ENCODE measurements at regions not wholly inside any gene's neighbourhood (a gene's known extent, or its start where the extent isn't known, plus 50 kb on each side); places are given as distances from the start of the nearest gene placed in this dataset.
"Not testable (repeated sequence)": the region's sequence is repeated elsewhere in the genome, so short reads cannot be mapped to it uniquely, and the experiment has no call there.

DNA sequence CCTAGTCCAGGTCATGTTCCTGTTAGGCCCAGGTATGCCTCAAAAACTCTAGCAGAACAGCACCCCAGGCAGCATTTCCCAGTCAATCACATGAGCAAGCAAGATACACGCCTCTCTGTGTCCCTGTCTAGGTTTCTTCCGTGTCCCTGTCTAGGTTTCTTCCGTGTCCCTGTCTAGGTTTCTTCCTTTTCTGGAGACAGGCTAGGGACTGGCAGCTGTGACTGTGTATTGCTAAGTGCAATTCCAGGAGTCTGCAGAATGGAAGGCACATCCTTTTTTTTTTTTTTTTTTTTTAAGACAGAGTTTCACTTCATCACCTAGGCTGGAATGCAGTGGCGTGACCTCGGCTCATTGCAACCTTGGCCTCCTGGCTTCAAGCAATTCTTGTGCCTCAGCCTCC, 77.6 kb downstream of the SETD4 start:
- Histone ChIP-seq H3K4me1 (ENCODE audit: low read length) (no peaks in the 10 kb centered on the region), H3K79me2 (ENCODE audit: low read length) (no peaks in the 10 kb centered on the region), H3K27me3 (ENCODE audit: low read length) (no peaks in the 10 kb centered on the region), H3K36me3 (ENCODE audit: insufficient read depth, low read length) (no peaks in the 10 kb centered on the region), H3K9ac (ENCODE audit: low read length) (no peak overlapping the region), H3K9me3 (ENCODE audit: low read length) (no peaks in the 10 kb centered on the region), H2AFZ (ENCODE audit: low read length) (no peak overlapping the region), H3K9me2 (replicated peaks; ENCODE audit: insufficient read depth, low read length) (no peaks in the 10 kb centered on the region), H3K4me2 (ENCODE audit: low read depth, low read length, poor library complexity, severe bottlenecking) (no peak overlapping the region), H4K20me1 (ENCODE audit: insufficient read depth, low read depth, low read length) (no peaks in the 10 kb centered on the region), H3K27ac (ENCODE audit: low read length) (no peak overlapping the region), H3K4me3 (ENCODE audit: low read length) (no peak overlapping the region)
- DNase-seq = no peak

DNA sequence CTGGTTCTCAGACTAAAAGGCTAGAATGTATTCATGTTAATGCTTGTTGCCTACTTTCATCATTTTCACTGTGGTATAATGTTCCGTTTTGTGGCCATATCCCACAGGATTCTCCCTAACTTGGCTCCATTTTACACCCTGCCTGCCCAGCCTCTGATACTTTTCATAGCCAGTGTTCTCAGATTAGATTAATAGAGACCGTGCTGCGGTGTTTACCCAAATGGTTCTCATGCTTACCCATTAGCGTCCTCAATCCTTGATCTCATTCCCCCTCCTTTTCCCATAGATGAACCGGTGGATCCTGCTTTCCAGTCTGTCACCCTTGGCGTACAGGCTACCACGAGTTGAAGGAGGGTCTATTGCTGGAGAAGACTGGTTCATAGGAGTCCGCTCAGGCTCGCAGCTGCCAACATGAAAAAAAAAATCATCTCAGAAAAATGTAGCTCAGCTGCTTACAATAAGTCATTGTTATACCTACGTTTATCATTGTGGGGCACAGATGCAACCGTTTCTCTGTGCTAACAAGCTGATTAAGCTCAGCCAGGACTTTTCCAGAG, 78.7 kb downstream of the SETD4 start:
- H3K9me3 ChIP-seq (ENCODE audit: low read length) = no peaks in the 10 kb centered on the region
- no peak for DNase-seq

DNA sequence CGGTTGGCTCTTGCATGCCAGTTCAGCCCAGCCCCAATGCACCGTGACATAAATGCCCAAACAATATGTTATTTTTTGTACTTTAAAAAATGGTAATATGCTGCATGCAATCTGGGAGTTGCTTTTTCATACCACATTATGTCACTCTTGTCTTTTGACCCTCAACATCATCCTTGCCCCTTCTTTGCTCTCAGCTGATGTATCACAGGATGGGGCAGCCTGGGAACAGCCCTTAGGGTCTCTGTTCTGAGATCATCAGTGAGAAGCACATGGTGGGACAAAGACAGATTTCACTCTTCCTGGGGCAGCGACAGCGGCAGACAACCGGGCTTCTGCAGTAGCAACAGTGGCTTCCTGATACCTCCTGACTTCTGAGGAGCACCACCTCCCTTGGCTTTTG, 79.5 kb downstream of the SETD4 start:
- Histone ChIP-seq H3K79me2 (ENCODE audit: low read length) (no peaks in the 10 kb centered on the region), H3K4me1 (ENCODE audit: low read length) (no peaks in the 10 kb centered on the region), H3K9me3 (ENCODE audit: low read length) (no peaks in the 10 kb centered on the region), H3K9ac (ENCODE audit: low read length) (no peak overlapping the region), H3K36me3 (ENCODE audit: insufficient read depth, low read length) (no peaks in the 10 kb centered on the region), H3K4me2 (ENCODE audit: low read depth, low read length, poor library complexity, severe bottlenecking) (no peak overlapping the region), H4K20me1 (ENCODE audit: insufficient read depth, low read depth, low read length) (no peaks in the 10 kb centered on the region), H3K9me2 (replicated peaks; ENCODE audit: insufficient read depth, low read length) (no peaks in the 10 kb centered on the region), H2AFZ (ENCODE audit: low read length) (no peak overlapping the region), H3K27ac (ENCODE audit: low read length) (no peak overlapping the region), H3K27me3 (ENCODE audit: low read length) (no peaks in the 10 kb centered on the region), H3K4me3 (ENCODE audit: low read length) (no peak overlapping the region)
- DNase-seq = no peak

More for the DNA sequence above, 78.7 kb downstream of the SETD4 start:
- Histone ChIP-seq H3K9ac (ENCODE audit: low read length) (no peak overlapping the region), H3K4me1 (ENCODE audit: low read length) (no peaks in the 10 kb centered on the region), H3K27me3 (ENCODE audit: low read length) (no peaks in the 10 kb centered on the region), H3K79me2 (ENCODE audit: low read length) (no peaks in the 10 kb centered on the region), H2AFZ (ENCODE audit: low read length) (no peak overlapping the region), H3K4me2 (ENCODE audit: low read depth, low read length, poor library complexity, severe bottlenecking) (no peak overlapping the region), H3K9me2 (replicated peaks; ENCODE audit: insufficient read depth, low read length) (no peaks in the 10 kb centered on the region), H4K20me1 (ENCODE audit: insufficient read depth, low read depth, low read length) (no peaks in the 10 kb centered on the region), H3K36me3 (ENCODE audit: insufficient read depth, low read length) (no peaks in the 10 kb centered on the region), H3K4me3 (ENCODE audit: low read length) (no peak overlapping the region), H3K27ac (ENCODE audit: low read length) (no peak overlapping the region)

DNA sequence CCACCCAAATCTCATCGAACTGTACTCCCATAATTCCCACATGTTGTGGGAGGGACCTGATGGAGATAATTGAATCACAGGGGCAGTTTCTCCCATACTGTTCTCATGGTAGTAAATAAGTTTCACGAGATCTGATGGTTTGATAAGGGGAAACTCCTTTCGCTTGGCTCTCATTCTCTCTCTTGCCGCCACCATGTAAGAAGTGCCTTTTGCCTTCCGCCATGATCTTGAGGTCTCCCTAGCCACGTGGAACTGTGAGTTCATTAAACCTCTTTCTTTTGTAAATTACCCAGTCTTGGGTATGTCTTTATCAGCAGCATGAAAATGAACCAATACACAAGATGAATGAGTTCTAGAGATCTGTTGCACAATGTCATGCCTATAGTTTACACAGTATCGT, 82.5 kb downstream of the SETD4 start:
- H3K27me3 ChIP-seq (ENCODE audit: low read length); H2AFZ ChIP-seq (ENCODE audit: low read length); H3K4me1 ChIP-seq (ENCODE audit: low read length); H3K27ac ChIP-seq (ENCODE audit: low read length); H4K20me1 ChIP-seq (ENCODE audit: insufficient read depth, low read depth, low read length); DNase-seq; H3K4me3 ChIP-seq (ENCODE audit: low read length); H3K9ac ChIP-seq (ENCODE audit: low read length); H3K4me2 ChIP-seq (ENCODE audit: low read depth, low read length, poor library complexity, severe bottlenecking); H3K36me3 ChIP-seq (ENCODE audit: insufficient read depth, low read length); H3K79me2 ChIP-seq (ENCODE audit: low read length); H3K9me3 ChIP-seq (ENCODE audit: low read length); H3K9me2 ChIP-seq (replicated peaks; ENCODE audit: insufficient read depth, low read length): not testable (repeated sequence)

DNA sequence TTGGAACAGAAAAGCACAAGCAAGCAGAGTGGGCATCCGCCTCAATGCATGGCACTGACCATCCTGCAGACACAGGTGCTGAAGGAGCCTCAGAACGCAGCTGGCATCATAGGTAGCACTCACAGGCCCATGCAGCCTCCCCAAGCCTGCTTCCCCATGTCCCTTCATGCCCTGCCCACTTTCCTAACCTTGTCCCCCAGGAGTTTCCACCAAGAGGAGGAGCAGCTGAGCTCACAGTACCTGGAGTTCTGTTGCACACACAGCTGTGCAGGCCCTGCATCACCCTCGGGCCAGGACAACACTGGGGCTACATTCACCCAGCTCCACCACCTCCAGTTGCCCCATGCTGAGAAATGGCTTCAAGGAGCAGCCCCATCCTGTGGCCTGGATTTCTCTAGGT, 83.4 kb downstream of the SETD4 start:
- Histone ChIP-seq H3K27me3 (ENCODE audit: low read length) (no peaks in the 10 kb centered on the region), H3K4me3 (ENCODE audit: low read length) (no peak overlapping the region), H3K79me2 (ENCODE audit: low read length) (no peaks in the 10 kb centered on the region), H3K9me2 (replicated peaks; ENCODE audit: insufficient read depth, low read length) (no peaks in the 10 kb centered on the region), H3K4me2 (ENCODE audit: low read depth, low read length, poor library complexity, severe bottlenecking) (no peak overlapping the region), H3K4me1 (ENCODE audit: low read length) (no peaks in the 10 kb centered on the region), H4K20me1 (ENCODE audit: insufficient read depth, low read depth, low read length) (no peaks in the 10 kb centered on the region), H3K9ac (ENCODE audit: low read length) (no peak overlapping the region), H3K9me3 (ENCODE audit: low read length) (no peaks in the 10 kb centered on the region), H3K36me3 (ENCODE audit: insufficient read depth, low read length) (no peaks in the 10 kb centered on the region), H2AFZ (ENCODE audit: low read length) (no peak overlapping the region), H3K27ac (ENCODE audit: low read length) (no peak overlapping the region)
- no peak for DNase-seq

DNA sequence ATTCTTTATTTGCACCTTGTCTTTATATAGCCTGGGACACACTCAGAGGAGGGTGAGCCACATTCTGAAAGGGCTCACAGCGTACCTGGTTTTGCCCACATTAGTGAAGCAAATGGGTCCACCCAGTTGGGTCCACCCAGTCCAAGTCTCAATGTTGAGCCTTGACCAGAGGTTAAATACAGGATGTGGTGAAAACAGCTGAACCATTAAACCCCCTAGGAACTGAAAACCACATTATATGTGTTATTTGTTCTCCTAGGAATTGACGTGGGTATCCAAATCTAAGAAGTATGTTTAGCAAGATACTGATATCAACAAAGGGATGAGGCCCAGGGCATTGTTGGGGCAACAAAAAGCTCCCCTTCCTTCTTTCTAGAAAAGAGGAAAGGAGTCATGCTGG, 83.8 kb downstream of the SETD4 start:
- no peaks in the 10 kb centered on the region for H3K4me1 ChIP-seq (ENCODE audit: low read length)
- no peak for DNase-seq
- H3K9ac ChIP-seq (ENCODE audit: low read length) = no peak overlapping the region
- no peaks in the 10 kb centered on the region for H3K9me2 ChIP-seq (replicated peaks; ENCODE audit: insufficient read depth, low read length)
- no peak overlapping the region for H2AFZ ChIP-seq (ENCODE audit: low read length)
- H3K4me2 ChIP-seq (ENCODE audit: low read depth, low read length, poor library complexity, severe bottlenecking) = no peak overlapping the region
- H3K9me3 ChIP-seq (ENCODE audit: low read length) = no peaks in the 10 kb centered on the region
- H3K27ac ChIP-seq (ENCODE audit: low read length) = no peak overlapping the region
- H3K79me2 ChIP-seq (ENCODE audit: low read length) = no peaks in the 10 kb centered on the region
- no peaks in the 10 kb centered on the region for H4K20me1 ChIP-seq (ENCODE audit: insufficient read depth, low read depth, low read length)
- H3K27me3 ChIP-seq (ENCODE audit: low read length) = no peaks in the 10 kb centered on the region
- no peak overlapping the region for H3K4me3 ChIP-seq (ENCODE audit: low read length)
- H3K36me3 ChIP-seq (ENCODE audit: insufficient read depth, low read length) = no peaks in the 10 kb centered on the region

DNA sequence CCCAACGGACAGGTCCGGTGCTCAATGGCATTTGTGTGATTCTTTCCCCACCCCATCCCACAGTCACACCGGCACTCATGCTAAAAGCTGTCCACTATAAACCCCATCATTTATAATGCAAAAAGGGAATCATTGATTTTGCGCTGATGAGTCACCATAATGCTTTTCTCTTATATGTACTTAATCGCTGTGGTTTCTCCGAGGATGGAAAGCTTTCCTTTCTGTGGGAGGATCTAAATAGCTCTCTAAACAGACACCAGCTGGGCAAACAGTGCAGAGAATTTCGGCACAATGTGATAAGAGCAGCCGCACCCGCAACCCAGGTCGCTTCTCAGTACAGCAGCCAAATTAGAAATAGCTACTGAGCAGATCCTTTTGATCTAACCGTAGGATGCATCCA, 85.6 kb downstream of the SETD4 start:
- no peak overlapping the region for H3K9ac ChIP-seq (ENCODE audit: low read length)
- H2AFZ ChIP-seq (ENCODE audit: low read length) = no peak overlapping the region
- H3K27ac ChIP-seq (ENCODE audit: low read length) = no peak overlapping the region
- no peak overlapping the region for H3K4me2 ChIP-seq (ENCODE audit: low read depth, low read length, poor library complexity, severe bottlenecking)
- no peaks in the 10 kb centered on the region for H3K4me1 ChIP-seq (ENCODE audit: low read length)
- no peak for DNase-seq
- H4K20me1 ChIP-seq (ENCODE audit: insufficient read depth, low read depth, low read length) = no peaks in the 10 kb centered on the region
- no peaks in the 10 kb centered on the region for H3K27me3 ChIP-seq (ENCODE audit: low read length)
- no peak overlapping the region for H3K4me3 ChIP-seq (ENCODE audit: low read length)
- no peaks in the 10 kb centered on the region for H3K36me3 ChIP-seq (ENCODE audit: insufficient read depth, low read length)
- no peaks in the 10 kb centered on the region for H3K79me2 ChIP-seq (ENCODE audit: low read length)
- H3K9me2 ChIP-seq (replicated peaks; ENCODE audit: insufficient read depth, low read length) = no peaks in the 10 kb centered on the region
- H3K9me3 ChIP-seq (ENCODE audit: low read length) = no peaks in the 10 kb centered on the region

DNA sequence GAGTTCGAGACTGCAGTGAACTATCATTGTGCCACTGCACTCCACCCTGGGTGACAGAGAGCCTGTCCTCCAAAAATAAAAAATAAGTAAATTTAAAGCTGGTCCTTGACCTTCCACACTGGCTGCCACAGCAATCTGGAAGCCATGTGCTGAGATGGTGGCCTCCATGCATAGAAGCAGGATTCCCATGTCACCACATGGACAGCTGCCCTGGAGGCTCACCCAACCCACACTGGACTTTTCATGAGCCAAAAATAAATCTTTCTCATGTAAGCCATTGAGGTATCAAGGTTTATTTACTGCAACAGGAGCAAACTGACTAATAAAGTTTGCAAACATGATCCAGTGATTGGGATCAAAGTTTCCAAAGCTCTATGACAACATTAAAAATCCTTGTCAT, 88.5 kb downstream of the SETD4 start:
- no peaks in the 10 kb centered on the region for H4K20me1 ChIP-seq (ENCODE audit: insufficient read depth, low read depth, low read length)
- no peaks in the 10 kb centered on the region for H3K9me2 ChIP-seq (replicated peaks; ENCODE audit: insufficient read depth, low read length)
- H3K9me3 ChIP-seq (ENCODE audit: low read length) = no peaks in the 10 kb centered on the region
- no peak overlapping the region for H3K27ac ChIP-seq (ENCODE audit: low read length)
- no peaks in the 10 kb centered on the region for H3K4me1 ChIP-seq (ENCODE audit: low read length)
- H3K36me3 ChIP-seq (ENCODE audit: insufficient read depth, low read length) = no peaks in the 10 kb centered on the region
- H3K79me2 ChIP-seq (ENCODE audit: low read length) = no peaks in the 10 kb centered on the region
- no peak overlapping the region for H3K9ac ChIP-seq (ENCODE audit: low read length)
- no peak overlapping the region for H3K4me3 ChIP-seq (ENCODE audit: low read length)
- no peak overlapping the region for H3K4me2 ChIP-seq (ENCODE audit: low read depth, low read length, poor library complexity, severe bottlenecking)
- no peaks in the 10 kb centered on the region for H3K27me3 ChIP-seq (ENCODE audit: low read length)
- H2AFZ ChIP-seq (ENCODE audit: low read length) = no peak overlapping the region
- no peak for DNase-seq

DNA sequence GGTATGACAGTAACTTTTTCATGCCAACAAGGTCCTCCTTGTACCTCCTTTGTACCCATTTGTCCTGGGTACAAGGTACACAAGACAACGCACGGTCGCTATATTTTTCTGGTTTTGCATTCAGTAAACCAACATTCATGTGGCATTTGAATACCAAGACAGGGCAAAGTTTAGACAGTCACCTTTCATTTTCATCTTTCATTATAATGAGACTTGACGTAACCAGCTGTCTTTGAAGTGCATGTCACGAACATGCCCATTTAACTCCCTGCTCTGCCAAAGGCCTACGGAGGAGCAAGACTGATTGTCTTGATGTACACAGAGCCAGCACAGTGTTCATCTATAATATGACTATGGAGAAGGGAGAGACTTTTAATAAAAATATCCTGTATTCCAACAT, 91.0 kb downstream of the SETD4 start:
- no peak overlapping the region for H3K4me3 ChIP-seq (ENCODE audit: low read length)
- H3K4me2 ChIP-seq (ENCODE audit: low read depth, low read length, poor library complexity, severe bottlenecking) = no peak overlapping the region
- H3K9ac ChIP-seq (ENCODE audit: low read length) = no peak overlapping the region
- no peaks in the 10 kb centered on the region for H3K36me3 ChIP-seq (ENCODE audit: insufficient read depth, low read length)
- H2AFZ ChIP-seq (ENCODE audit: low read length) = no peak overlapping the region
- no peaks in the 10 kb centered on the region for H3K4me1 ChIP-seq (ENCODE audit: low read length)
- no peaks in the 10 kb centered on the region for H3K9me3 ChIP-seq (ENCODE audit: low read length)
- H3K9me2 ChIP-seq (replicated peaks; ENCODE audit: insufficient read depth, low read length) = no peaks in the 10 kb centered on the region
- H3K27me3 ChIP-seq (ENCODE audit: low read length) = no peaks in the 10 kb centered on the region
- no peak overlapping the region for H3K27ac ChIP-seq (ENCODE audit: low read length)
- H3K79me2 ChIP-seq (ENCODE audit: low read length) = no peaks in the 10 kb centered on the region
- no peaks in the 10 kb centered on the region for H4K20me1 ChIP-seq (ENCODE audit: insufficient read depth, low read depth, low read length)
- DNase-seq = no peak
